Keratinocyte (primary cell): ENCODE measurements at regions not wholly inside any gene's neighbourhood (a gene's known extent, or its start where the extent isn't known, plus 50 kb on each side); places are given as distances from the start of the nearest gene placed in this dataset.

Experiments used
- EZH2 ChIP-seq: IDR thresholded peaks from one replicate; pipeline ENCODE4 v1.6.1; 2012; ENCODE audit warnings: inconsistent platforms, mild to moderate bottlenecking, low read length, moderate library complexity
- TF ChIP-seq, protein P1 (sequence below), 3 experiments: IDR thresholded peaks in 1 of 3; conservative IDR thresholded peaks in 1 of 3; optimal IDR thresholded peaks in 1 of 3; 2 replicates in 2 of 3; 3 replicates in 1 of 3; pipeline versions ENCODE3 to v1.5.1; 2011; ENCODE audit warnings: low read length in 3 of 3, mild to moderate bottlenecking in 3 of 3, moderate library complexity in 2 of 3, control low read depth in 1 of 3, inconsistent platforms in 1 of 3; ENCODE audit not compliant: insufficient read depth in 2 of 3; ENCODE audit errors: extremely low read depth in 1 of 3

DNA sequence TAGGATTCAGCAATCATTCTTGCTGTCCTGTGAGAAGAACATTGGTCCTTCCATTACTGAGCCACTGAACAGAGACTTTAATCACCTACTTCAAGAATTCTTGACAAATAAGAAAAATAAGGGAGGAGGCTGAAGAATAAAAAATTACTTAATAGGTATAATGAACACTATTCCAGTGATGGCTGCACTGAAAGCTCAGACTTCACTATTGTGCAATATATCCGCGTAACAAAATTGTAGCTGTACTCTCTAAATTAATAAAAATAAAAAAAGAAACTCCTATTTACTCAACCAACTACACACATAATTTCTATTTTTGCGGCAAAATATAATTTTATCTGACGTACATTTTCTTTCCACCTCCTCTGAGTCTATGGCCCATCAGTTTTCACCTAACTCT, 2441.0 kb downstream of the PCDH7 start:
- TF ChIP-seq, protein P1, sequence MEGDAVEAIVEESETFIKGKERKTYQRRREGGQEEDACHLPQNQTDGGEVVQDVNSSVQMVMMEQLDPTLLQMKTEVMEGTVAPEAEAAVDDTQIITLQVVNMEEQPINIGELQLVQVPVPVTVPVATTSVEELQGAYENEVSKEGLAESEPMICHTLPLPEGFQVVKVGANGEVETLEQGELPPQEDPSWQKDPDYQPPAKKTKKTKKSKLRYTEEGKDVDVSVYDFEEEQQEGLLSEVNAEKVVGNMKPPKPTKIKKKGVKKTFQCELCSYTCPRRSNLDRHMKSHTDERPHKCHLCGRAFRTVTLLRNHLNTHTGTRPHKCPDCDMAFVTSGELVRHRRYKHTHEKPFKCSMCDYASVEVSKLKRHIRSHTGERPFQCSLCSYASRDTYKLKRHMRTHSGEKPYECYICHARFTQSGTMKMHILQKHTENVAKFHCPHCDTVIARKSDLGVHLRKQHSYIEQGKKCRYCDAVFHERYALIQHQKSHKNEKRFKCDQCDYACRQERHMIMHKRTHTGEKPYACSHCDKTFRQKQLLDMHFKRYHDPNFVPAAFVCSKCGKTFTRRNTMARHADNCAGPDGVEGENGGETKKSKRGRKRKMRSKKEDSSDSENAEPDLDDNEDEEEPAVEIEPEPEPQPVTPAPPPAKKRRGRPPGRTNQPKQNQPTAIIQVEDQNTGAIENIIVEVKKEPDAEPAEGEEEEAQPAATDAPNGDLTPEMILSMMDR (optimal IDR thresholded peaks at IDR 0.05 in 1 of 3, IDR thresholded peaks at IDR 0.05 in 1 of 3, conservative IDR thresholded peaks at IDR 0.05 in 1 of 3; ENCODE audit: extremely low read depth in 1 of 3, insufficient read depth in 2 of 3, low read length in 3 of 3) = no peak
- TF ChIP-seq EZH2 = no peak
